H1 (cell line): ENCODE measurements at regions not wholly inside any gene's neighbourhood (a gene's known extent, or its start where the extent isn't known, plus 50 kb on each side); places are given as distances from the start of the nearest gene placed in this dataset.

ENCODE experiments used
- CTCF ChIA-PET: fragments of 300-600 bp; sonication (Branson Sonifier 250); formaldehyde crosslinking; loops from one replicate; lab custom pipeline; 2021; ENCODE audit not compliant: partially characterized antibody; lab: Charles Lee
- POLR2A ChIA-PET: fragments of 300-600 bp; sonication (Branson Sonifier 250); formaldehyde crosslinking; loops from one replicate; lab custom pipeline; 2021; ENCODE audit warnings: inconsistent platforms; ENCODE audit not compliant: partially characterized antibody; lab: Charles Lee
- DNase-seq, 2 experiments: peaks; one replicate each; pipeline versions ENCODE4 v3.0.0 to v3.0.0-alpha.2; 2010 to 2022; ENCODE audit warnings: low spot score in 2 of 2, low read depth in 1 of 2, mixed read lengths in 1 of 2
- FAIRE-seq: peaks from 2 replicates; lab custom pipeline; 2011; peaks lifted over from hg19 to GRCh38; lab: Jason Lieb, UNC
- H2AFZ ChIP-seq: 2 replicates; pipeline ENCODE4 v1.8.1; 2012; ENCODE audit warnings: low read length, inconsistent platforms
- H2AK5ac ChIP-seq: 2 replicates; pipeline ENCODE4 v1.6.1; 2013; ENCODE audit warnings: low read depth, low read length
- H2BK120ac ChIP-seq: replicated peaks from 2 replicates; pipeline ENCODE3; 2013; ENCODE audit warnings: low read depth, low read length, inconsistent platforms
- H2BK12ac ChIP-seq: 2 replicates; pipeline ENCODE4 v1.6.1; 2013; ENCODE audit warnings: low read depth, low read length
- H2BK15ac ChIP-seq: 2 replicates; pipeline ENCODE4 v1.6.1; 2013; ENCODE audit warnings: low read length
- H2BK20ac ChIP-seq: 2 replicates; pipeline ENCODE4 v1.6.1; 2013; ENCODE audit warnings: low read length
- H2BK5ac ChIP-seq: 2 replicates; pipeline ENCODE4 v1.6.1; 2013; ENCODE audit warnings: low read depth, low read length
- H3K14ac ChIP-seq: 2 replicates; pipeline ENCODE4 v1.6.1; 2013; ENCODE audit warnings: inconsistent platforms; ENCODE audit not compliant: insufficient read length
- H3K18ac ChIP-seq: 2 replicates; pipeline ENCODE4 v1.6.1; 2013; ENCODE audit warnings: low read length; ENCODE audit errors: extremely low read depth
- H3K23ac ChIP-seq: 2 replicates; pipeline ENCODE4 v1.6.1; 2013; ENCODE audit warnings: inconsistent platforms; ENCODE audit not compliant: insufficient read length
- H3K23me2 ChIP-seq: 2 replicates; pipeline ENCODE4 v1.6.1; 2013; ENCODE audit warnings: low read depth, low read length
- H3K27ac ChIP-seq: 2 replicates; pipeline ENCODE4 v1.6.1; 2011; ENCODE audit warnings: low read depth, low read length, inconsistent platforms
- H3K27me3 ChIP-seq, 4 experiments: replicated peaks in 1 of 4; 1 replicate in 1 of 4; 2 replicates in 3 of 4; pipeline versions ENCODE4 v1.6.1 to v1.8.1; 2011 to 2013; ENCODE audit warnings: low read length in 3 of 4, mild to moderate bottlenecking in 3 of 4, inconsistent platforms in 2 of 4, mixed read lengths in 2 of 4, moderate library complexity in 1 of 4; ENCODE audit not compliant: control insufficient read depth in 3 of 4, insufficient read depth in 3 of 4; ENCODE audit errors: extremely low read depth in 1 of 4
- H3K36me3 ChIP-seq, 4 experiments: 2 replicates each; pipeline versions ENCODE4 v1.6.1 to v1.8.1; 2011 to 2013; ENCODE audit warnings: mild to moderate bottlenecking in 4 of 4, low read length in 3 of 4, moderate library complexity in 2 of 4, control low read depth in 1 of 4, inconsistent platforms in 1 of 4; ENCODE audit not compliant: insufficient read depth in 4 of 4, control insufficient read depth in 2 of 4
- H3K4ac ChIP-seq: replicated peaks from 2 replicates; pipeline ENCODE3; 2013; ENCODE audit warnings: low read length, low read depth, mixed read lengths, inconsistent platforms; ENCODE audit not compliant: insufficient read length
- H3K4me1 ChIP-seq, 4 experiments: replicated peaks in 1 of 4; 1 replicate in 1 of 4; 2 replicates in 3 of 4; pipeline versions ENCODE4 v1.6.1 to v1.8.1; 2011 to 2013; ENCODE audit warnings: low read length in 3 of 4, inconsistent platforms in 2 of 4, mixed read lengths in 1 of 4; ENCODE audit not compliant: insufficient read depth in 4 of 4, control insufficient read depth in 3 of 4
- H3K4me2 ChIP-seq, 2 experiments: 2 replicates each; pipeline versions ENCODE4 v1.6.1 to v1.8.1; 2011 to 2013; ENCODE audit warnings: low read depth in 2 of 2, low read length in 2 of 2, control low read depth in 1 of 2, inconsistent platforms in 1 of 2, mild to moderate bottlenecking in 1 of 2; ENCODE audit not compliant: insufficient read depth in 1 of 2
- H3K4me3 ChIP-seq, 4 experiments: fragments of 200-600, 300-600 bp in 1 of 4; sonication (generic), shearing (Covaris generic), sonication (Bioruptor Twin) in 1 of 4; 2 replicates each; pipeline versions ENCODE4 v1.5.1 to v1.8.1; 2011 to 2016; ENCODE audit warnings: low read length in 4 of 4, low read depth in 3 of 4, control low read depth in 2 of 4, inconsistent platforms in 2 of 4, mild to moderate bottlenecking in 2 of 4, mixed read lengths in 1 of 4, moderate library complexity in 1 of 4; ENCODE audit not compliant: insufficient read depth in 2 of 4; ENCODE audit errors: extremely low read depth in 1 of 4
- H3K56ac ChIP-seq: replicated peaks from 2 replicates; pipeline ENCODE3; 2013; ENCODE audit warnings: low read depth, mild to moderate bottlenecking, mixed read lengths, low read length, inconsistent platforms; ENCODE audit not compliant: insufficient read length
- H3K79me1 ChIP-seq: 2 replicates; pipeline ENCODE4 v1.6.1; 2013; ENCODE audit warnings: low read depth, low read length, control low read depth
- H3K79me2 ChIP-seq, 2 experiments: 2 replicates each; pipeline versions ENCODE4 v1.6.1 to v1.8.1; 2012 to 2013; ENCODE audit warnings: low read length in 2 of 2, mild to moderate bottlenecking in 2 of 2, inconsistent platforms in 1 of 2; ENCODE audit not compliant: insufficient read depth in 2 of 2, control insufficient read depth in 1 of 2
- H3K9ac ChIP-seq, 4 experiments: replicated peaks in 1 of 4; 1 replicate in 1 of 4; 2 replicates in 3 of 4; pipeline versions ENCODE4 v1.6.1 to v1.8.1; 2011 to 2013; ENCODE audit warnings: low read depth in 3 of 4, low read length in 3 of 4, control low read depth in 2 of 4, mild to moderate bottlenecking in 2 of 4, moderate library complexity in 2 of 4, inconsistent platforms in 1 of 4; ENCODE audit errors: extremely low read depth in 1 of 4
- H3K9me3 ChIP-seq, 2 experiments: 2 replicates each; pipeline versions ENCODE4 v1.6.1 to v1.8.1; 2012 to 2013; ENCODE audit warnings: mild to moderate bottlenecking in 2 of 2, moderate library complexity in 2 of 2, control low read depth in 1 of 2, inconsistent platforms in 1 of 2, low read depth in 1 of 2, low read length in 1 of 2, mixed read lengths in 1 of 2; ENCODE audit not compliant: insufficient read depth in 2 of 2
- H4K20me1 ChIP-seq, 2 experiments: replicated peaks in 1 of 2; 2 replicates each; pipeline versions ENCODE3 to v1.8.1; 2011 to 2013; ENCODE audit warnings: inconsistent platforms in 2 of 2, low read length in 2 of 2, mild to moderate bottlenecking in 1 of 2; ENCODE audit not compliant: insufficient read depth in 2 of 2, control insufficient read depth in 1 of 2
- H4K5ac ChIP-seq: 2 replicates; pipeline ENCODE4 v1.6.1; 2013; ENCODE audit warnings: low read length, low read depth, mixed read lengths, inconsistent platforms; ENCODE audit not compliant: insufficient read length
- H4K8ac ChIP-seq: 2 replicates; pipeline ENCODE4 v1.8.0; 2013; ENCODE audit warnings: mild to moderate bottlenecking, moderate library complexity, low read length, inconsistent platforms; ENCODE audit not compliant: insufficient read depth; ENCODE audit errors: extremely low read depth
- H4K91ac ChIP-seq: replicated peaks from 2 replicates; pipeline ENCODE3; 2013; ENCODE audit warnings: low read length, mixed read lengths, inconsistent platforms; ENCODE audit not compliant: insufficient read length
- CEBPB ChIP-seq: IDR thresholded peaks from 2 replicates; pipeline ENCODE4 v1.6.1; 2012; ENCODE audit warnings: low read depth, low read length
- CHD2 ChIP-seq: IDR thresholded peaks from 2 replicates; pipeline ENCODE4 v1.6.1; 2012; ENCODE audit warnings: low read length, improper control_type of control experiment
- HDAC2 ChIP-seq, 2 experiments: fragments of 300-600 bp in 1 of 2; sonication (generic) in 1 of 2; IDR thresholded peaks; 2 replicates each; pipeline ENCODE4 v1.6.1; 2011 to 2012; ENCODE audit warnings: low read depth in 2 of 2, low read length in 2 of 2, mild to moderate bottlenecking in 2 of 2, moderate library complexity in 2 of 2, borderline replicate concordance in 1 of 2, inconsistent platforms in 1 of 2
- NANOG ChIP-seq: IDR thresholded peaks from 2 replicates; pipeline ENCODE4 v1.6.1; 2011; ENCODE audit warnings: low read length, low read depth, mild to moderate bottlenecking, inconsistent platforms; ENCODE audit not compliant: insufficient read depth, poor library complexity, severe bottlenecking
- POU5F1 ChIP-seq: IDR thresholded peaks from 2 replicates; pipeline ENCODE4 v1.6.1; 2011; ENCODE audit warnings: low read depth, mild to moderate bottlenecking, low read length, moderate library complexity
- WGBS, 2 experiments: shearing (Covaris generic) in 1 of 2; methylation state at CpG; one replicate each; pipeline versions ENCODE4 v1.1.6 to v1.1.7; 2013 to 2015; ENCODE audit warnings: low lambda C conversion rate in 2 of 2, mixed read lengths in 2 of 2, inconsistent platforms in 1 of 2, low coverage in 1 of 2, missing lambda C conversion rate in 1 of 2; ENCODE audit not compliant: insufficient replicate concordance in 2 of 2, insufficient coverage in 1 of 2, insufficient read length in 1 of 2; ENCODE audit errors: extremely low coverage in 1 of 2, missing lambda C conversion rate in 1 of 2; 5-methylcytosine and 5-hydroxymethylcytosine counted together

DNA sequence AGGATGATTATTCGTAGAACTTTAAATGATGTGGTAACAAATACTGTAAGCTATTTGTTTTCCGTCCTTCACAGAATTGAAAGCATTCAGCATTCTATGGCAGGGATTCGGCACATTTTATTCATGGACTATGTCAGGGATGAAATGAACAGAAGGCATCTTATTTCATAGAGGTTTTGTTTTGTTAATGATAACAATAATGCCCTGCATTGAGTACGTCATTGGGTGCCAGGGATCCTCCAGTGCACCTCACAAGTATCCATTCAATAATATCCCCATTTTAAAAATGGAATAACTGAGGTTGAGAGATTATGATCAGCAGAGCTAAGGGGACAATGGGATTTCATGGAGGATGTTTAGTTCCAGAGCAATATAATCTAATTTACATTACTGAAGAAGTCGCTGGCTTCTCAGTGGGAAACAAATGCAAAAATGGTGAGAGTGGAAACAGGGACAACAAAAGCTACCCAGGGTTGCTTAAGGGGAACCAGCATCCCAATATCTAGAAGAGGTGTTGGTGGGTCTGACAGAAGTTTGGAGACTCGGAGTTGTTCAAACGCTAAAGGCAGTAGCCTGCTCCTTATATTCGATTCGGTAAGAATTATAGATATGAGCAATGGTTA lies 985.7 kb upstream of the WWC1 start:
- FAIRE-seq (peak; percentile 88), DNase-seq (no peak)
- Histone ChIP-seq H3K56ac (no peak overlapping the region), H3K4me2 (peak overlapping the region; percentile 41 to 75; a peak in 3 of 4 replicates), H3K14ac (no peak overlapping the region), H3K4me1 (peaks cover 0 to 26% (median 17%) of the 10 kb centered on the region in 4 experiments), H2BK12ac (peak overlapping the region; percentile 70), H4K20me1 (no peaks in the 10 kb centered on the region), H2BK5ac (peak overlapping the region; percentile 57; the same call in 1 of the 2 replicates), H2BK15ac (no peak overlapping the region), H3K9ac (no peak overlapping the region), H2BK120ac (peak overlapping the region; percentile 49), H2AK5ac (no peak overlapping the region; the same call in 1 of the 2 replicates), H2AFZ (no peak overlapping the region), H3K79me2 (no peaks in the 10 kb centered on the region), H3K23ac (no peak overlapping the region), H3K4ac (peak overlapping the region; percentile 34), H4K5ac (peak overlapping the region; percentile 37), H3K23me2 (no peaks in the 10 kb centered on the region; the same call in 1 of the 2 replicates), H3K9me3 (no peaks in the 10 kb centered on the region), H3K36me3 (no peaks in the 10 kb centered on the region), H3K4me3 (peak overlapping the region in 2 of 4 experiments; percentile 2 to 37; a peak in 2 of 8 replicates), H3K18ac (peak overlapping the region; percentile 93)
- 37% methylated on average over 9 of the region's 9 CpGs; no CpG with 5 or more reads in 1 of the 2 experiments for WGBS, 2 experiments
- CTCF ChIA-PET = interaction anchor here (1.3 kb wide), 1 partner anchor 222 kb away, joined by 3 read pairs; no protein-coding TSS in a partner anchor
- TF ChIP-seq POU5F1 (no peak), NANOG (peak; percentile 40), HDAC2 (IDR thresholded peaks at IDR 0.05; ENCODE audit: borderline replicate concordance in 1 of 2, low read depth in 2 of 2, low read length in 2 of 2) (peak; percentile 50 to 56; a peak in 2 of 4 replicates), CEBPB (0 out of 2 replicates have a peak, but pooled peaks have one; percentile 18), CHD2 (no peak)
- TF ChIP-seq, all 59 proteins: peak for 3
- Histone ChIP-seq H4K8ac (no peak overlapping the region), H3K27me3 (peaks cover 0 to 2% (median 0%) of the 10 kb centered on the region in 4 experiments; a peak in 1 of 7 replicates), H3K79me1 (no peaks in the 10 kb centered on the region), H3K27ac (no peak overlapping the region), H4K91ac (peak overlapping the region; percentile 49), H2BK20ac (peak overlapping the region; percentile 87)
- POLR2A ChIA-PET = interaction anchor here (0.5 to 4.1 kb wide), 6 partner anchors 9 to 50 kb away, joined by 3 to 19 read pairs (median 4); no protein-coding TSS in a partner anchor
